ENCODE measurements at regions not wholly inside any gene's neighbourhood (a gene's known extent, or its start where the extent isn't known, plus 50 kb on each side); places are given as distances from the start of the nearest gene placed in this dataset.

DNA sequence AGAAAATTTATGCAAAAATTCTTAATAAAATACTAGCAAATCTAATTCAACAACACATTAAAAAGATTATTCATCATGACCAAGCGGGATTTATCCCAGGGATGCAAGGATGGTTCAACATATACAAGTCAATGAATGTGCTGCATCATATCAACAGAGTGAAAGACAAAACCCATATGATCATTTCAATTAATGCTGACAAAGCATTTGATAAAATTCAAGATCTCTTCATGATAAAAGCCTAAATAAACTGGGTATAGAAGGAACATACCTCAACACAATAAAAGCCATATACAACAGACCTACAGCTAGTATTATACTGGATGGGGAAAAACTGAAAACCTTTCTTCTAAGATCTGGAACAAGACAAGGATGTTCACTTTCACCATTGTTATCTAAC, 89.7 kb downstream of the KBTBD8 start:
- Histone ChIP-seq H3K18ac (ENCODE audit: low read depth, low read length) (no peak overlapping the region), H3K4me2 (ENCODE audit: low read depth, low read length) (no peak overlapping the region), H3K23ac (ENCODE audit: low read depth, low read length) (no peak overlapping the region), H4K20me1 (ENCODE audit: insufficient read depth, low read length) (no peaks in the 10 kb centered on the region), H2AK5ac (ENCODE audit: low read depth, low read length) (no peak overlapping the region), H2AFZ (replicated peaks; ENCODE audit: low read length, poor library complexity) (no peak overlapping the region), H2AK9ac (replicated peaks; ENCODE audit: low read depth, low read length, poor library complexity) (no peak overlapping the region), H3K14ac (replicated peaks; ENCODE audit: low read depth, low read length) (no peak overlapping the region), H3K9me3 (ENCODE audit: control insufficient read depth, insufficient read depth, low read length) (peaks cover 2% of the 10 kb centered on the region), H4K91ac (ENCODE audit: insufficient read depth, low read depth, low read length) (no peak overlapping the region), H3K9ac (ENCODE audit: low read depth, low read length) (no peak overlapping the region), H3K4me3 (ENCODE audit: insufficient read depth, low read depth, low read length) (no peak overlapping the region), H2BK20ac (ENCODE audit: low read depth, low read length) (no peak overlapping the region), H3K36me3 (ENCODE audit: control insufficient read depth, insufficient read depth, low read length) (no peaks in the 10 kb centered on the region), H3K56ac (ENCODE audit: extremely low read depth, insufficient read depth, low read length) (no peak overlapping the region), H2BK15ac (ENCODE audit: low read depth, low read length) (no peak overlapping the region), H3K27me3 (ENCODE audit: control insufficient read depth, insufficient read depth, low read length) (no peaks in the 10 kb centered on the region), H3K4ac (ENCODE audit: low read depth, low read length) (no peak overlapping the region), H3K4me1 (ENCODE audit: control insufficient read depth, insufficient read depth, low read length) (peaks cover 3% of the 10 kb centered on the region; the same call in 1 of the 2 replicates), H2BK5ac (ENCODE audit: low read depth, low read length, poor library complexity, severe bottlenecking) (no peak overlapping the region), H4K5ac (ENCODE audit: low read depth, low read length) (no peak overlapping the region), H3K79me1 (ENCODE audit: low read depth in 1 of 2, low read length in 2 of 2) (no peaks in the 10 kb centered on the region), H3K27ac (ENCODE audit: insufficient read depth, low read length) (no peak overlapping the region), H2BK120ac (ENCODE audit: low read depth, low read length) (no peak overlapping the region), H3K9me1 (ENCODE audit: insufficient read depth, low read length) (no peaks in the 10 kb centered on the region), H4K8ac (ENCODE audit: low read depth in 2 of 2, low read length in 2 of 2) (no peak overlapping the region)
- CTCF ChIA-PET: no interaction called here
- dilution Hi-C loops (cut with HindIII; ENCODE audit: low sequenced_read_pairs, unreplicated experiment): no loop called here
- in situ Hi-C loops (cut with MboI; ENCODE audit: low sequenced_read_pairs): no loop called here
- BruUV-seq (replicated peaks): no TSS peak
- WGBS, 2 experiments (ENCODE audit: extremely low coverage in 2 of 2, insufficient read length in 1 of 2): no CpG with 5 or more reads among the region's 1 CpG
- TF ChIP-seq NFE2L2 (IDR thresholded peaks at IDR 0.05; ENCODE audit: low read depth, low read length) (no peak), MAZ (IDR thresholded peaks at IDR 0.05; ENCODE audit: borderline replicate concordance, low read depth, low read length) (no peak), RCOR1 (IDR thresholded peaks at IDR 0.05; ENCODE audit: insufficient replicate concordance, low read length) (no peak), MAFK (IDR thresholded peaks at IDR 0.05; ENCODE audit: low read depth, low read length) (peak; percentile 94)
- POLR2A ChIA-PET (ENCODE audit: unreplicated experiment): no interaction called here
- DNase-seq (no peak), ATAC-seq (ENCODE audit: low read depth) (no peak)
- intact Hi-C loops (cut with micrococcal nuclease): no loop called here
